GM18868 (cell line): ENCODE measurements at regions not wholly inside any gene's neighbourhood (a gene's known extent, or its start where the extent isn't known, plus 50 kb on each side); places are given as distances from the start of the nearest gene placed in this dataset.

Experiments
- ATAC-seq: cut with Tn5 transposase; IDR thresholded peaks from one replicate; pipeline ENCODE4 v1.9.1; 2021; ENCODE audit warnings: mild to moderate bottlenecking, moderate library complexity; ENCODE audit not compliant: unreplicated experiment

GRCh38 chr18:38944446-38945024, 1378.9 kb upstream of the CELF4 start:
- ATAC-seq = no peak

GRCh38 chr18:38941711-38942561, 1376.3 kb upstream of the CELF4 start:
- ATAC-seq = peak; percentile 9

- ATAC-seq = peak; percentile 77
Measured at GRCh38 chr18:38940863-38941531, 1375.4 kb upstream of the CELF4 start.

GRCh38 chr18:38940475-38940862, 1374.9 kb upstream of the CELF4 start:
- ATAC-seq = peak; percentile 44

GRCh38 chr18:38933910-38934510, 1368.4 kb upstream of the CELF4 start:
- ATAC-seq = peak; percentile 40

GRCh38 chr18:38933322-38933721, 1367.7 kb upstream of the CELF4 start:
- no peak for ATAC-seq

GRCh38 chr18:38932752-38933151, 1367.2 kb upstream of the CELF4 start:
- ATAC-seq = peak; percentile 82

- no peak for ATAC-seq
Measured at GRCh38 chr18:38931754-38932050, 1366.1 kb upstream of the CELF4 start.

- no peak for ATAC-seq
Measured at GRCh38 chr18:38930881-38931753, 1365.5 kb upstream of the CELF4 start.

- ATAC-seq = no peak
Measured at GRCh38 chr18:38923540-38923939, 1357.9 kb upstream of the CELF4 start.

GRCh38 chr18:38923126-38923525, 1357.5 kb upstream of the CELF4 start:
- no peak for ATAC-seq

- ATAC-seq = no peak
Measured at GRCh38 chr18:38909972-38910371, 1344.4 kb upstream of the CELF4 start.

- ATAC-seq = no peak
Measured at GRCh38 chr18:38902796-38903195, 1337.2 kb upstream of the CELF4 start.

GRCh38 chr18:38900445-38900844, 1334.8 kb upstream of the CELF4 start:
- ATAC-seq = no peak

GRCh38 chr18:38900031-38900430, 1334.4 kb upstream of the CELF4 start:
- no peak for ATAC-seq

- ATAC-seq = no peak
Measured at GRCh38 chr18:38899252-38899651, 1333.7 kb upstream of the CELF4 start.

- no peak for ATAC-seq
Measured at GRCh38 chr18:38898167-38898566, 1332.6 kb upstream of the CELF4 start.

- no peak for ATAC-seq
Measured at GRCh38 chr18:38895560-38895959, 1330.0 kb upstream of the CELF4 start.

- ATAC-seq = no peak
Measured at GRCh38 chr18:38887671-38888020, 1322.0 kb upstream of the CELF4 start.

- ATAC-seq = no peak
Measured at GRCh38 chr18:38886861-38887670, 1321.5 kb upstream of the CELF4 start.
